Breast epithelium (tissue), 4 donors: ENCODE measurements at regions not wholly inside any gene's neighbourhood (a gene's known extent, or its start where the extent isn't known, plus 50 kb on each side); places are given as distances from the start of the nearest gene placed in this dataset.

Source experiments
- DNase-seq, 2 donors: peaks; one replicate each; pipeline ENCODE4 v3.0.0-alpha.2; 2019; ENCODE audit warnings: low spot score in 2 of 2
- H3K27ac ChIP-seq, 2 donors: fragments of 200-600 bp; sonication (generic) in 1 of 2; one replicate each; pipeline ENCODE4 v1.5.1; 2016 to 2019; ENCODE audit warnings: mild to moderate bottlenecking in 1 of 2
- H3K27me3 ChIP-seq, 2 donors: fragments of 200-600 bp; sonication (generic) in 1 of 2; one replicate each; pipeline versions ENCODE4 v1.5.1 to v1.6.0; 2017 to 2019; ENCODE audit warnings: control low read depth in 1 of 2, mild to moderate bottlenecking in 1 of 2
- H3K36me3 ChIP-seq: fragments of 200-600 bp; one replicate; pipeline ENCODE4 v1.5.1; 2019
- H3K4me1 ChIP-seq, 2 donors: fragments of 200-600 bp; sonication (generic); one replicate each; pipeline ENCODE4 v1.5.1; 2016 to 2019; ENCODE audit warnings: control low read depth in 1 of 2
- H3K4me3 ChIP-seq, 3 donors: fragments of 200-600 bp; sonication (generic); 1 replicate in 2 of 3; 2 replicates in 1 of 3; pipeline ENCODE4 v1.5.1; 2016 to 2019; ENCODE audit warnings: mild to moderate bottlenecking in 3 of 3, moderate library complexity in 2 of 3
- H3K9me3 ChIP-seq, 2 donors: fragments of 200-600 bp; sonication (generic) in 1 of 2; one replicate each; pipeline ENCODE4 v1.5.1; 2016 to 2019; ENCODE audit warnings: control low read depth in 1 of 2
- CTCF ChIP-seq, 3 donors: fragments of 450-650 bp; IDR thresholded peaks; one replicate each; pipeline ENCODE4 v1.5.1; 2016 to 2017; ENCODE audit warnings: antibody characterized with exemption in 3 of 3, mild to moderate bottlenecking in 3 of 3, moderate library complexity in 3 of 3
- POLR2A ChIP-seq: fragments of 450-650 bp; IDR thresholded peaks from one replicate; pipeline ENCODE4 v1.6.1; 2016; ENCODE audit warnings: antibody characterized with exemption, mild to moderate bottlenecking, moderate library complexity
- POLR2AphosphoS5 ChIP-seq, 3 donors: sonication (generic); formaldehyde crosslinking; IDR thresholded peaks; one replicate each; pipeline ENCODE4 v1.6.1; 2017; ENCODE audit warnings: antibody characterized with exemption in 3 of 3
- intact Hi-C: fragments of 100-400 bp; cut with DNase I; formaldehyde crosslinking; loops from one replicate; pipeline ENCODE4 v1.15.1; 2023; ENCODE audit warnings: low total_unique reads

GRCh38 chr1:169025412-169025811 lies 81.1 kb upstream of the ATP1B1 start:
- intact Hi-C loops = no loop called here
- Histone ChIP-seq H3K27me3 (no peaks in the 10 kb centered on the region), H3K9me3 (no peaks in the 10 kb centered on the region), H3K4me3 (no peak overlapping the region), H3K27ac (no peak overlapping the region), H3K36me3 (no peaks in the 10 kb centered on the region), H3K4me1 (no peaks in the 10 kb centered on the region)
- no peak for DNase-seq
- TF ChIP-seq POLR2AphosphoS5 (IDR thresholded peaks at IDR 0.05) (no peak), POLR2A (no peak), CTCF (IDR thresholded peaks at IDR 0.05) (no peak)

GRCh38 chr1:169027607-169028320 lies 78.7 kb upstream of the ATP1B1 start:
- TF ChIP-seq POLR2AphosphoS5 (IDR thresholded peaks at IDR 0.05) = no peak
- no peak for TF ChIP-seq POLR2A
- no peak for TF ChIP-seq CTCF (IDR thresholded peaks at IDR 0.05)
- no peak overlapping the region for H3K4me3 ChIP-seq
- intact Hi-C loops = no loop called here
- no peak for DNase-seq
- H3K4me1 ChIP-seq = no peaks in the 10 kb centered on the region
- H3K27me3 ChIP-seq = no peaks in the 10 kb centered on the region
- no peak overlapping the region for H3K27ac ChIP-seq
- H3K9me3 ChIP-seq = no peaks in the 10 kb centered on the region
- no peaks in the 10 kb centered on the region for H3K36me3 ChIP-seq

- H3K36me3 ChIP-seq = no peaks in the 10 kb centered on the region
- H3K27ac ChIP-seq = peak overlapping the region in 1 of 2 donors; percentile 15
- H3K4me3 ChIP-seq = peak overlapping the region in 1 of 3 donors; percentile 0
- DNase-seq = peak; percentile 61 to 63
- intact Hi-C loops = no loop called here
- H3K27me3 ChIP-seq = no peaks in the 10 kb centered on the region
- no peaks in the 10 kb centered on the region for H3K9me3 ChIP-seq
- H3K4me1 ChIP-seq = no peaks in the 10 kb centered on the region
- TF ChIP-seq CTCF (IDR thresholded peaks at IDR 0.05) = no peak
- TF ChIP-seq POLR2AphosphoS5 (IDR thresholded peaks at IDR 0.05) = peak in 2 of 3 donors; percentile 27 to 37
Observed at GRCh38 chr1:169031566-169032224, 74.8 kb upstream of the ATP1B1 start.

- intact Hi-C loops = no loop called here
- H3K27me3 ChIP-seq = no peaks in the 10 kb centered on the region
- H3K36me3 ChIP-seq = no peaks in the 10 kb centered on the region
- TF ChIP-seq CTCF (IDR thresholded peaks at IDR 0.05) (no peak), POLR2AphosphoS5 (IDR thresholded peaks at IDR 0.05) (no peak), POLR2A (no peak)
- no peak overlapping the region for H3K27ac ChIP-seq
- H3K9me3 ChIP-seq = no peaks in the 10 kb centered on the region
- H3K4me3 ChIP-seq = no peak overlapping the region
- H3K4me1 ChIP-seq = no peaks in the 10 kb centered on the region
- DNase-seq = no peak
Observed at GRCh38 chr1:169041366-169041765, 65.1 kb upstream of the ATP1B1 start.

- Histone ChIP-seq H3K36me3 (no peaks in the 10 kb centered on the region), H3K4me1 (no peaks in the 10 kb centered on the region), H3K27ac (no peak overlapping the region), H3K27me3 (no peaks in the 10 kb centered on the region), H3K4me3 (no peak overlapping the region), H3K9me3 (no peaks in the 10 kb centered on the region)
- intact Hi-C loops = no loop called here
- no peak for DNase-seq
- TF ChIP-seq POLR2A (no peak), POLR2AphosphoS5 (IDR thresholded peaks at IDR 0.05) (no peak), CTCF (IDR thresholded peaks at IDR 0.05) (no peak)
Observed at GRCh38 chr1:169042377-169042776, 64.1 kb upstream of the ATP1B1 start.
